CD4-positive, alpha-beta T cell treated with Interferon gamma for 1 hour (primary cell): ENCODE measurements at regions not wholly inside any gene's neighbourhood (a gene's known extent, or its start where the extent isn't known, plus 50 kb on each side); places are given as distances from the start of the nearest gene placed in this dataset.

ENCODE experiments used
- DNase-seq: peaks from one replicate; pipeline ENCODE4 v3.0.0-alpha.2; 2020

DNA sequence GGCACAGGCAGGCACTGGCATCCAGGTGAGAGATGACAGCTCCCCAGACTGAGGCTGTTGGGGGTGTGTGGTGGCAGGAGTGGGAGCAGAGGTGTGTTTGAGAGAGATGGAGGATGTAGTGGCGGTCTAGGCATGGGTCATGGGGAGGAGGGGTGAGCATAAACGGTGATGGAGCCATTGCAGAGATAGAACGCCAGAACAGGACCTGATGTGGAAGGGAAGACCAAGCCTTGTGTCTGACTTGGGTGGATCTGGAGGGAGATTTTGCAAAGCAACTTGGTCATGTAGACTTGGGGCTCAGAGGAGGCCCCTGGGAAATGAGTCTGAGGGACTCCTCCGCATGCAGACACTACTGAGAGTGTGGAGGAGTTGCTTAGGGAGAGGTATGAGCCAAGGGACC, 50.0 kb upstream of the CLDN5 start:
- DNase-seq, result no peak

DNA sequence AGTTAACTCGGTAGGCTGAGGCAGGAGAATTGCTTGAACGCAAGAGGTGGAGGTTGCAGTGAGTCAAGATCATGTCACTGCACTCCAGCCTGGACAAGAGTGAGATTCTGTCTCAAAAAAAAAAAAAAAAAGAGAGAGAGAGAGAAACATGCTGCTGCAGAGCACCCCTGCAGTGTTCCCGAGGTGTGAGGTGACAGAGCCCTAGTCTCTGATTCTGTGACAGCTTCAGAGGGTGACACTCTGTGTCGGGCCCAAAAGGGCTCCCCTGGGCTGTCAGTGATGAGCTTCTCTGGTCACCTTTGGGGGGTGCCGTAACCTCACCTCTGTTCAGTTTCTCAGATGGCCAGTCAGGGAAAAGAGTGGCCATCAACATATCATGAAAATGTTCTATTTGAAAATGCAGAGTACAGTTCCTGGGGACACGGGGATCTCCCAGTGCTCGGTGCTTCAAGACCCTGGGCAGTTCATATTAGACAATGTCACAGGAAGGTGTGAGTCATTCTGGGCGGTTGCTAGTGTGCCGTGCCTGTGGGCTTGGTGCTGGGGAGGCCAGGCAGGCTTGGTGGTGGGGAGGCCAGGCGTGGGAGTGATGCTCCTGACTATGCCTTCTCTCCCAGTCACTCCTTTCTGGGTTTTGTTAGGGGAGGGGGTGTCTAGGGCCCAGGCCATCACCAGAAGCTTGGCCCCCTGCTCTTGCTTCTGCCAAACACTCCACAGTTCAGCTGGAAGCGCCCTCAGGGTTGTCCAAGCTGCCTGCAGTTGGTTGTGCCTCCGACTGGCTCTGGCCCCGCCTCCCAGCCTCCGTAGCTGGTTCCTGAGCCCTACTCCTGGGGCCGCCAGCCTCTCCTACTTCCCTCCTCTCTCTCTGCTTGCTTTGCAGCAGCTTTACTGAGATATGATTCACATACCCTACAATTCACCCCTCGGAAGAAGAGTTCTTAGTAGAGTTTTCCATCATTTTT, 52.5 kb upstream of the CLDN5 start:
- peak; percentile 31 for DNase-seq

DNA sequence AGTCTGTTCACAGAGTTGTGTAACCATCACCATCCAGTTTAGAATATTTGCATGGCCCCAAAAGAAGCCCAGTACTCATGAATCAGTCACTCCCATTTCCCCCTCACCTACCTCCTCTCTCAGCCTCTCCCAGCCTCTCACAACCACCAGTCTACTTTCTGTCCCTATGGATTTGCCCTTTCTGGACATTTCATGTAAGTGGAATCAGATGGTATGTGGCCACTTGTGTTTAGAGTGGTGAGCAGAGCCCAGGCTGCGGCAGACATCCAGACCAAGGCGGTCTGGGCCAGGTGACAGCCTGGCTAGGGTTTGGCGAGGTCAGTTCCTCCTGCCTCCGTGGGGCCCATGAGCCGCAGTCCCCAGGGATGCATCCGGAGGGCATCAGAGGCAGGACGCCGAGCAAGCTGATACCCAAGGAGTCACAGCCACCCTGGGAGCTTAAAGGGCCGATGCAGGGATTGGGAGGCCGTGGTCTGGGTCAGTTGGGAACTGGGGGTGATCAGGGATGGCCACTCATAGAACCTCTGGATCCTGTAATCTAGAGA, 53.3 kb upstream of the CLDN5 start:
- DNase-seq, result no peak

DNA sequence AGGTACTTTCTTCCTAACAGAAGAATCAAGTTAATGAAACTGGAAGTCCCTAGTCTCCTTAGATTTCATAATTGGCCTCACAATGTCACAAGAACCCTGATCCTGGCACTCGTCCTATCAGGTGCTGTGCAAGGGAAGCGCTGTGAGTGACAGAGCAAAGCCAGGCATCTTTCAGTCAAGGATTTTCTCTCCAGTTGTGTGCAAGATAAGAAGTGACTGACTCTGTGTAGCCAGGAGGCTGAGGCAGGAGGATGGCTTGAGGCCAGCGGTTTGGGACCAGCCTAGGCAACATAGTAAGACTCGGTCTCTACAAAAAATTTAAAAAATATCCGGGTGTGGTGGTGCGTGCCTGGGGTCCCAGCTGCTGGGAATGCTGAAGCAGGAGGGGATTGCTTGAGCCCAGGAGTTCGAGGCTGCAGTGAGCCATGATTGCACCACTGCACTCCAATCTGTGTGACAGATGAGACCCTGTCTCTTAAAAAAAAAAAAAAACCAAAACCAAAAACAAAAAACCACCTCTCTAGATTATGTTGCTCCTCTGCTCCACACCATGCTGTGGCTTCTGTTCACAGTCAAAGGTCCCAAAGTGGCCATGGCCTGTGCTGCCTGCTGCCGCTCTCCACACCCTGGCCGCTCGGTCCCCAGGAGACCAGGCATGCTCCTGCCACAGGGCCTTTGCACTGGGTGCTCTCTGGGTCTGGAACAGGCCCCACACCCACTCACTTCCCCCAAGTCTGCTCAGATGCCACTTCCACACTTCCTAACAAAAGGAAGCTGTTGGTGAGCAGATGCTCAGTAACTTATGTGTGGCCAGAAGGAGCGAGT, 54.2 kb upstream of the CLDN5 start:
- no peak for DNase-seq

DNA sequence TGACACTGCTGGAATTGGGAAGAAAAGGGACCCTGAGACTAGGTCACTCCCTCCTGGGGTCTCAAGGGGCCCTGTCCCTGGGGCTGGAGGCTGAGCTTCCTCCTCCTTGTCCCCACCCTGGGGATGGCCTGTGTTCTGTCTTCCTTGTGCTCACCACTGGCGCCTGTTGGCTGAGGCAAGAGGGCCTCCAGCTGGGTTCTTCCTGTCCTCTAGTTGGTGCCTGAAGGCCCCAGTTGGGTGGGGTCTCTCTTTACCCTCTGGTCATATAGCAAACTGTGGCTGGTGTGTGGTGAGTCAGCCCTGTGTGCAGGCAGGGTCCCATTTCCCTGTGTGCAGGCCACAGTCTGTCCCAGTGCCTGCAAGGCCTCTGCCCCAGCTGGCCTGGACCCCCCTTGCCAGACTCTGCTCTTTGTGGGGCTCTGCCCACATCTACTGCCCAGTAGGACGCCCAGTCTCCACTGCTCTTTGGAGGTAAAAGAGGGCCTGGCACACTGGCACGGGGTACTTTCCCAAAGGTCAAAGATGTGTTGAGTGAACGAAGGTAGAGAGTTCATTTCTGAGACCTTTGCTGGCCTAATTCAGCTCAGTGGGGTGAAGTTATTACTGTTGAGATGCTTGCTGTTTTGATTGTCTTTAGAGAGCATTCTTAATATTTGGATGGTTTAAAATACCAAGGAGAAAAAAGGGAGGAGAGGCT, 55.1 kb upstream of the CLDN5 start:
- no peak for DNase-seq

DNA sequence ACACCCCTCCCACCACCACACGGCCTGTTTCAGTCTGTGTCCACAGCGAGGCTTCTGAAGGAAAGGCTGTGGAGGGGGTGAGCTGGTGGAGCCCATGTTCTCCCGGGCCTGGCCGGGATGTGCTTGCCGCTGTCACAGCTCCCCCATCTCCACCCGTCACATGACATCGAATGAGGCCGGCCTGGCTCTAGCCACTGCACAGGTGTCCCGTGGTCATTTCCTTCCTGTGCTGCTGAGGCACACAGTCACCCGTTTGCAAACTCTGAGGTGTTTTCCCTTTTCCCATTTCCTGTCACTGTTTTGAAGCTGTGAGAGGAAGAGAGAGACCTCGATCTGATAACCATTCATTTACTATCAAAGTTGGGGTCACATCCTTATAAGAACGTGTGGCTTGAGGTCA, 55.7 kb upstream of the CLDN5 start:
- DNase-seq, result peak; percentile 9

DNA sequence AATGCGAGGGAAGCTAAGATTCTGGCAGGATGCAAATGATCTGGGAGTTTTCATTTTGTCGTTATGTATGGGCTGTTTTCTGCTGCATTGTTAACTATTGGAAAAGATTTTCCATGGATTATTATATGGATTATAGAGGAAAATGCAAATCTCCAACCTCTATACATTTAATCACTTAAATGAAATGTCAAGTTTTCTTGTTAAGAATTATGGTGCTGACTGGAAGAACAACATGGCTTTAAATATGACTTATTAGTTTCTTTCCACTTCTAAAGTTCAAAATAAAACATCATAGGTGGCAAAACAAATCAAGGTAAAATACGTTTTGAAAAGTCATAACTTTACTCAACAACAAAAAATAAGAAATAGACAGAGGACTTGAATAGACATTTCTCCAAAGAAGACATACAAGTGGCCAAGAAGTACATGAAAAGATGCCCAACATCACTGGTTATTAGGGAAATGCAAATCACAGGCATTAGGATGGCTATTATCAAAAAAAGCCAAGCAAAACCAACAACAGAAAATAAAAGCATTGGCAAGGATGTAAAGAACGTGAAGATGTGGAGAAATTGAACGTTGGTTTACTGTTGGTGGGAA, 56.2 kb upstream of the CLDN5 start:
- DNase-seq, result no peak

DNA sequence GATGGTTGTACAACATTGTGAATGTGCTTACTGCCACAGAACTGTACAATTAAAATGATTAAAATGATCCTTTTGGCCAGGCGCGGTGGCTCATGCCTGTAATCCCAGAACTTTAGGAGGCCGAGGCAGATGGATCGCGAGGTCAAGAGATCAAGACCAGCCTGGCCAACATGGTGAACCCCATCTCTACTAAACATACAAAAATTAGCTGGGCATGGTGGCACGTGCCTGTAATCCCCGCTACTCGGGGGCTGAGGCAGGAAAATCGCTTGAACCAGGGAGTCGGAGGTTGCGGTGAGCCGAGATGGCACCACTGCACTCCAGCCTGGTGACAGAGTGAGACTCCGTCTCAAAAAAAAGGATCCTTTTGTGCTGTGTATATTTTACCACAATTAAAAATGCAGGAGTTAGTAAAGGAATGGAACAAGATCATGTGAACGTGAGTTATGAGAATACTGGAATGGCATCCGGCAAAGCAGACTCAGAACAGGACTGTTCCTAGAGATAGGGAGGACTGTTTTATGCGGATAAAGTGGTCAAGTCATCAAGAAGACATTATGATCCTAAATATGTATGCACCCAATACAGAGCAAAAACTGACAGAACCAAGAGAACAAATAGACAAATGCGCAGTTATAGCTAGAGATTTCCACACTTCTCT, 58.0 kb upstream of the CLDN5 start:
- DNase-seq, result no peak

DNA sequence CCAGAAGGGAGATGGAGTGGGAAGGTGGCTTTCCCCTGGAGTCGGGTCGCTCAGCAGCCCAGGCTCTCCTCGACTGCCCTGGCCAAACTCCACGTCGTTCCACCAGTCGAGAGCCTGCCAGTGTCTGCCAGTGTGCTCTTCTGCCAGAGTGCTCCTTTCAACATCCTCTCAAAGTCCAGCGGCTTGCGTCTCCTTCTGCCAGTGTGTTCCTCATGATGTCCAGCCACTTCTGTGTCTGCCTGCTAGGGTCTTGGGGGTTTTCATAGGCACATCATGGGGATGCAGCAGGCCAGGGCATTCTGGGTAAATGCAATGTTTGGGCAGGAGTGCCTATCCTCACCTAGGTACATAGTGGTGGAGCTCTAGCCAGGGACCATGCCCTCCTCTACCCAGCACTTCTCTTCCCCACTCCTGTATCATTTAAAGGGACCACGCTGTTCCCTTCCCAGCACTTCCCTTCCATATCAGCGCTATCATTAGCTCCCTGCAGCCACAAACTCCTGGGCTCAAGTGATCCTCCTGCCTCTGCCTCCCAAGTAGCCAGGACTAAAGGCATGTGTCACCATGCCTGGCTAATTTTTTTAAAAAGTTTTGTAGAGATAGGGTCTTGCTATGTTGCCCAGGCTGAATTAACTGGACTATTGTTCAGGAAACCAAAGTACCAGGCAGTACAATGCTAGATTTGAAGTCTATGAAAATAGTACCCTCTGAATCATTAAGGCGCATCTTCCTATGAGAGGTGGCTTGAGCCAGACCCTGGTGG, 62.9 kb upstream of the CLDN5 start:
- DNase-seq, result no peak

DNA sequence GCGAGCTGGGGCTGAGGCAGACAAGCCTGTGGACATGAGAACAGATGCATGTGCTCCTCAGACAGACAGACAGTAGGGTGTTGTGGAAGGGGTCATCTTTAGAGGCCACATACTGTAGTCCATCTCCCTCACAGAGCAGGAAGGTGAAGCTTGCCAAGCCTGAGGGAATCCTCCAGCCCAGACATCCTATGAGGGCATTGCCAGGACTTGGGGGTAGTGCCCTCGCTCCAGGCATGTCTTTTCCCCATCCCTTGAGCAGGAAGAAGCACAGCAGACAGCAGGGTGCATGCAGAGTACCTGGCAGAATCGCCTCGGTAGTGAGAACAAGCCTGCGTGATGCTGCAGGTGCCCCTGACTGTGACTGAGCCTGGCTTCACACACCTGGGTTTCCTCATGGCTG, 66.5 kb upstream of the CLDN5 start:
- no peak for DNase-seq

DNA sequence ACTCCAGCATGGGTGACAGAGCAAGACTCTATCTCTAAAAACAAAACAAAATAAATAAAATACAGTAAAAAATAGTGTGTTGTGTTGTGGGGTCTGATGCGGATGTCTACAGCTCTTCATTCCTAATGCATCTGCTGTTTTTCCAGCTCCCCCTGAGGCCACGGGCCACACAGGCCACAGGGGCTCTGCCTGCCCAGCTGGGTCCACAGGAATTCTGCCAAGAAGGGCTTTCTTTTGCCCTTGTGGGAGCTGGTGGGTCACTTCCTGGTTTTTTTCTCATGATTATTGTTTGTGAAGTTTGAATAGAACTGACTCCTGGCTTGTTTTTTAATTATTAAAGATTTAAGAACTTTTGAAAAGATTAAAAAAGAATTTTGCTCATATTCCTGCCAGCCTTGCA, 67.4 kb upstream of the CLDN5 start:
- no peak for DNase-seq

DNA sequence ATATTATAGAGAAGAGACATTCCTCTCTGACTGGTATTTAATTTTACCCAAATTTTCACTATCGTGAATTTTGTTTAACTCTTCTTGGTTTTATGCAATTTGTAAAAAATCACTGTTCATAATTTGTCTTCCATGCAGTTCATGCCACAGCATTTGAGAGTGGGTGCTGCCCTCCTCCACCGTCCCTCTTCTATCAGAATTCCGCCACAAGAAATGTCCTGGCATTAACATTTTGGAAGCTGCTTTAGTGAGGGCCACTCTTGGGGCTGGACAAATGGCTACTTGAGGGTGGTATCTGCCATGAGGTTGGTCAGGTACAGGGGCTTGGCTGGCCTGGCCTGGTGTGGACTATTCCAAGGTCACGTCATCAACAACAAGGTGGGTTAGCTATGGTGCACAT, 68.3 kb upstream of the CLDN5 start:
- no peak for DNase-seq

DNA sequence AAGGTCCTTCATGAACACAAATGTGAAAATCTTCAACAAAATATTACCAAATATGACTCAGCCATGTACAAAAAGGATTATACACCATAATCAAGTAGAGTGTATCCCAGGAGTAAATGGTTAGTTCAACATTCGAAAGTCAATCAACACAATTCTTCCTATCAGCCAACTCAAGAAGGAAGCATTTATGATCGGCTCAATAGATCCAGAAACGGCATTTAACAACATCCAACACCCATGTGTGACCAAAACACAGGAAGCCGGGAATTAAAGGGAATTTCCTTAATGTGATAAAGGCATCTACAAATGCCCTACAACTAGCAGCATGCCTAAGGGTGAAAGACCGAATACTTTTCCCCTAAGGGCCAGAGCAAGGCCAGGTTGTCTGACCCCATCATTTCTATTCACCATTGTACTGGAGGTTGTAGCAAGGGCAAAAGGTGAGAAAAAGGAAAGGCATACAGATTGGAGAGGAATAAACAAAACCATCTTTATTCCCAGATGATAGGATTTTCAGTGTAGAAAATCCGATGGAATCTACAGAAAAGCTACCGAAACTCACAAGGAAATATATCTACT, 69.9 kb upstream of the CLDN5 start:
- no peak for DNase-seq

DNA sequence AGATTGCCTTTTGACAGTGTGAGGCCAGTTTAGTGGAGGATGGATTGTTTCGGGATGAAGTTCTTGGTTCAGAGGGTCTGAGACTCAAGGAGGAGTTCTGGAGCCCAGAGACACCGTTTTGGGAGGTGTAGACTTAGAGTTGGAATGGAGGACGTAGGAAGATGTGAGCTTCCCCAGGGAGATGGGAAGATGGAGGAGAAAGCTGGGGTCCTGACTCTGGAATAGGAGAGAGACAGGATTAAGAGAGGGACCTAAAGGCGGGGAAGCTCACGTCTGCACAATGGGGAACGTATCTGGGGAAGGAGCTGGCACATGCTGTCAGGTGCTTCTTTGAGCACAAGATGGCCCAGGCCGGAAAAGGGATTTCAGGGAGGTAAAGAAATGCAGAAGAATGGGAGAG, 71.3 kb upstream of the CLDN5 start:
- no peak for DNase-seq

DNA sequence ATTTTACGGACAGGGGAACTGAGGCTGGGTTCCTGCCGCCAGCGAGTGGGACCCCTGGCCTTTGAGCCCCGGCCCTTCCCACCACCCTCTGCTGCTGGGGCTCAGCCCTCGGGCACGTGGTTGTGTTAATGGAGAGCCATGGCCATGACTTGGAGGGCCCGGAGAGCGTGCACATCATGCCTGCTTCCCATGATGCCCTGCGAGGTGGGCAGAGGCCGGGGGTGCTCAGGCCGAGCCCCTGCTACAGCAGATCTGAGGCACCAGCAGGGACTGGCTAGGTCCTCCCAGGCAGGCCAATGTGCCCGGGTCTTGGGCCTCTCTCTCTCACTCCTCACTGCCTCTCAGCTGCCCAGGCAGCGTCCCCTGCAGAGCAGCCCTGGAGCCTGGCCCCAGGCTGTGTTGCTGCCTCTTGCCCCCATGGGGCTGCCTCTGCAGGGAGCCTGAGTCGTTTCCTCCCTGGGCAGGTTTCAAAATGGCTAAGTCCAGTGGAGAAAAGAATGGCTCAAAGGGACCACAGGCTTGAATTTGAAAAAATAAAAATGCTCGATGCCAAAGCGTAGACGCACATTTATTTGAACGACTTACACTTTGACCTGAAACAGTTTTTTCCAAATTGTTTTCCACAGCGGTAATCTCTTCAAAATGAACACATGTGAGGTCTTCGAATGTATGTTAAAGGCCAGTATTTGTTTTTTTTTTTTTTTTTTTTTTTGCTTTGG, 72.6 kb upstream of the CLDN5 start:
- DNase-seq, result no peak

DNA sequence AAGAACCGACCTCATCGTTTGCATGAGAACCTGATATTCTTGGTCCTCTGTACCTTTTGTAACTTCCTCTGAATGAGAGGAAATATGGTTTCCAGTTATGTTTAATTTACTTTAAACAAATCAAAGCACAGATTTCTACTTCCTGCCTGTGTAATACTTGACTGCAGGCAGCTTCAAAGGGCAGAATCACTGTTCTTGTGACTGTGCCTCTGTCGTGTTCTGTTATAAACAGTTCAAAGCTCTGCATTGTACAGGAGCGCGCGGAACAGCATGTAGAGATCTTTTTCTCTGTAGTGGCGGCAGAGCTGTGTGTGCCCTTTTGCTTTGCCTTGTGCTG, 73.2 kb upstream of the CLDN5 start:
- peak; percentile 44 for DNase-seq

DNA sequence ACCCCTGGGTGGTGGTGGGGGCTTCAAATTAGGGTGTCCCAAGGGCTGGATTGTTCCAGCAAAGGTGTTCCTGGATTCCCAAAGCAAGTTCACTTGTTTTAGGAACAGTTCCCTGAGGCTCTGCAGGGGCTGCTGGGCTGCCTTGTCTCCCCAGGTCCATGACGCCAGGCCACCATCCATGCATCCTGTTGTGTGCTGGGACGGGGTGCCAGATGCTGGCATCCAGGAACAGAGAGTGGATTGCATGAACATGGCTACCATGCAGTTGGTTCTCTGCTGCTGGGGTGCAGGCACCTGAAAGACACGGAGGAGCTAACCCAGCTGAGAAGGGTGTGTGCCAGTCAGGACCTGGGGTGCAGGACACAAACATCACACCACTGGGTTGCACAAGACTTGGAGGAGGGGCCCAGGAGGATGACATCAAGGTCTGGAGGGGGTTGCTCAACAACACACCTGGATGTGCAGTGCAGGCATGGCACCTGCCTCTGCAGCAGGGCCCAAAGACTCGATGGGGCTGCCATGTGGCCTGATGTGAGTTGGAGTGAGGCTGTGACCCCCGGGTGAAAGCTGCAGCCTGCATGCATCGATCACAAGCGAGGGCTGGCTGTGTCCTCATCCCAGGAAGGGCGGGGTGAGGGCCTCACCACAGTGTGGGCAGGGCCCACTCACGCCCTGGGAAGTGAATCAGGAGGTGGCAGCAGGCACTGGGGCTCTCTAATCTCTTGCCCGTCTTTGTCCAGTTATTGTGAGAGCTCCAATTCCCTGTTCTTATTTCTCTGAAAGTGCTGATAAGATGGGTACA, 74.0 kb upstream of the CLDN5 start:
- DNase-seq, result no peak

DNA sequence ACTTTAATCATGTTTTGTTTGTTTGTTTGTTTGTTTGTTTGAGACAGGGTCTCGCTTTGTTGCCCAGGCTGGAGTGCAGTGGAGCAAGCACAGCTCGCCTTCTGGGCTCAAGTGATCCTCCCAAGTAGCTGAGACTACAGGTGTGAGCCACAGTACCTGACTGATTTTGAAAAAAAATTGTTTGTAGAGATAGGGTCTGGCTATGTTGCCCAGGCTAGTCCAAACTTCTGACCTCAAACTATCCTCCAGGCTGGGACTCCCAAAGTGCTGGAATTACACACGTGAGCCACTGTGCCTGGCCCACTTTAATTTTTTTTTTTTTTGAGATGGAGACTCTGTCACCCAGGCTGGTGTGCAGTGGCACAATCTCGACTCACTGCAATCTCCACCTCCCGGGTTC, 74.8 kb upstream of the CLDN5 start:
- DNase-seq, result no peak

DNA sequence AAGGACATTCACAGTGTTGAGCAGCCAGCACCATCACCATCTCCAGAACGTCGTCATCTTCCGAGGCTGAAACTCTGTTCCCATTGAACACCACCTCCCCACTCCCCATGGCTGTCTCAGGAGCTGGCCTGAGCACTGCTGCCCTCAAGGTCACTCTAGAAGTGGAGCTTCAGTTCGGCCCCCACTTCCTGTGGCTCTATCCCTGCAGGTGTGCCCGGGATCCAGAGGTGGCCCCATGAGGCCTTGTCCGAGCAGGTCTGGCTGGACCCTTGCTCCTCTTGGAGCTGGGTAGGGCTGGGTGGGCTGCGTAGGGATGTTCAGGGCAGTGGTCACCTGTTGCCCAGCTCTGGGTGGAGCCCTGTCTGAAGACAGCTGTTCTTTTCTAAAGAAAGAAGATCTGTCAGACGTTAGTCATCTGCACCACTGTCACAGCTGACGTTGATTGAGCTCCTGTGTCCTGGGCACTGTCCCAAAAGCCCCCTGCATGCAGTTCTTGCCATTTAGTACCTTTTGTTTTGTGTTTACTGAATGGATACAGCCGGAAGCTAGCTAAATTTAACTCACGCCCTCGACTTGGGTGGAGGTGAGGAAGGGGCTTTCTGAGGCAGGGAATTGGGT, 75.5 kb upstream of the CLDN5 start:
- no peak for DNase-seq
